AG08396 (cell line): ENCODE measurements at regions not wholly inside any gene's neighbourhood (a gene's known extent, or its start where the extent isn't known, plus 50 kb on each side); places are given as distances from the start of the nearest gene placed in this dataset.
"Not testable (repeated sequence)": the region's sequence is repeated elsewhere in the genome, so short reads cannot be mapped to it uniquely, and the experiment has no call there.

Experiments
- DNase-seq: peaks from one replicate; pipeline ENCODE4 v3.0.0; 2012; ENCODE audit warnings: low spot score, mixed read lengths

- no peak for DNase-seq
Measured at GRCh38 chr6:157727629-157728182, 95.3 kb upstream of the SNX9 start.

- DNase-seq, result no peak
Measured at GRCh38 chr6:157728183-157728881, 94.7 kb upstream of the SNX9 start.

GRCh38 chr6:157731221-157731620 is 91.8 kb upstream of the SNX9 start:
- DNase-seq, result no peak

GRCh38 chr6:157732007-157732406 is 91.0 kb upstream of the SNX9 start:
- DNase-seq, result no peak

- DNase-seq, result no peak
Measured at GRCh38 chr6:157732416-157733161, 90.5 kb upstream of the SNX9 start.

GRCh38 chr6:157736555-157736954 is 86.5 kb upstream of the SNX9 start:
- DNase-seq, result not testable (repeated sequence)

GRCh38 chr6:157741321-157741947 is 81.6 kb upstream of the SNX9 start:
- DNase-seq, result no peak

- DNase-seq, result no peak
Measured at GRCh38 chr6:157741948-157742556, 81.0 kb upstream of the SNX9 start.

- no peak for DNase-seq
Measured at GRCh38 chr6:157744102-157744601, 78.9 kb upstream of the SNX9 start.

GRCh38 chr6:157746897-157747296 is 76.1 kb upstream of the SNX9 start:
- no peak for DNase-seq

- no peak for DNase-seq
Measured at GRCh38 chr6:157747370-157747769, 75.7 kb upstream of the SNX9 start.

- DNase-seq, result no peak
Measured at GRCh38 chr6:157748839-157749571, 74.0 kb upstream of the SNX9 start.

GRCh38 chr6:157750973-157751372 is 72.1 kb upstream of the SNX9 start:
- not testable (repeated sequence) for DNase-seq

GRCh38 chr6:157751547-157752200 is 71.4 kb upstream of the SNX9 start:
- DNase-seq, result no peak

- DNase-seq, result not testable (repeated sequence)
Measured at GRCh38 chr6:157752879-157753278, 70.2 kb upstream of the SNX9 start.

GRCh38 chr6:157753291-157753690 is 69.8 kb upstream of the SNX9 start:
- no peak for DNase-seq

- not testable (repeated sequence) for DNase-seq
Measured at GRCh38 chr6:157753801-157754200, 69.2 kb upstream of the SNX9 start.

GRCh38 chr6:157754351-157754750 is 68.7 kb upstream of the SNX9 start:
- DNase-seq, result no peak

GRCh38 chr6:157755032-157755745 is 67.9 kb upstream of the SNX9 start:
- no peak for DNase-seq

- DNase-seq, result no peak
Measured at GRCh38 chr6:157755746-157756411, 67.2 kb upstream of the SNX9 start.
